Jurkat, Clone E6-1 (cell line): ENCODE measurements at regions not wholly inside any gene's neighbourhood (a gene's known extent, or its start where the extent isn't known, plus 50 kb on each side); places are given as distances from the start of the nearest gene placed in this dataset.

Source experiments
- DNase-seq: peaks from one replicate; pipeline ENCODE4 v3.0.0-alpha.2; 2011; ENCODE audit warnings: low read depth, low spot score
- H3K4me3 ChIP-seq: 2 replicates; pipeline ENCODE4 v1.5.1; 2011; ENCODE audit warnings: mild to moderate bottlenecking, low read length, control low read depth, moderate library complexity

GRCh38 chr2:74036010-74036409 is 51.3 kb downstream of the TET3 start:
- no peak for DNase-seq
- peak overlapping the region; percentile 12; the same call in 1 of the 2 replicates for H3K4me3 ChIP-seq

GRCh38 chr2:74036450-74037195 is 51.9 kb downstream of the TET3 start:
- H3K4me3 ChIP-seq: peak overlapping the region; percentile 39
- peak; percentile 97 for DNase-seq

GRCh38 chr2:74037379-74037860 is 52.7 kb downstream of the TET3 start:
- DNase-seq: peak; percentile 73
- H3K4me3 ChIP-seq: peak overlapping the region; percentile 39

- no peak overlapping the region for H3K4me3 ChIP-seq
- no peak for DNase-seq
Measured at GRCh38 chr2:74039611-74040010, 54.9 kb downstream of the TET3 start.

GRCh38 chr2:74041182-74041581 is 56.5 kb downstream of the TET3 start:
- DNase-seq: no peak
- no peak overlapping the region for H3K4me3 ChIP-seq

GRCh38 chr2:74041726-74042125 is 57.0 kb downstream of the TET3 start:
- DNase-seq: no peak
- H3K4me3 ChIP-seq: no peak overlapping the region

- no peak overlapping the region for H3K4me3 ChIP-seq
Measured at GRCh38 chr2:74042606-74043005, 57.9 kb downstream of the TET3 start.

GRCh38 chr2:74043345-74044329 is 58.9 kb downstream of the TET3 start:
- DNase-seq: no peak

More at GRCh38 chr2:74042606-74043005, 57.9 kb downstream of the TET3 start:
- no peak for DNase-seq

GRCh38 chr2:74044999-74045398 is 60.3 kb downstream of the TET3 start:
- DNase-seq: no peak
- H3K4me3 ChIP-seq: no peak overlapping the region

More at GRCh38 chr2:74043345-74044329, 58.9 kb downstream of the TET3 start:
- no peak overlapping the region for H3K4me3 ChIP-seq

- DNase-seq: no peak
- no peak overlapping the region for H3K4me3 ChIP-seq
Measured at GRCh38 chr2:74045454-74045853, 60.7 kb downstream of the TET3 start.

- no peak for DNase-seq
Measured at GRCh38 chr2:74046441-74046840, 61.7 kb downstream of the TET3 start.

GRCh38 chr2:74047152-74047551 is 62.4 kb downstream of the TET3 start:
- no peak overlapping the region for H3K4me3 ChIP-seq
- no peak for DNase-seq

More at GRCh38 chr2:74046441-74046840, 61.7 kb downstream of the TET3 start:
- no peak overlapping the region for H3K4me3 ChIP-seq

- DNase-seq: no peak
- H3K4me3 ChIP-seq: no peak overlapping the region
Measured at GRCh38 chr2:74048147-74048546, 63.4 kb downstream of the TET3 start.

- H3K4me3 ChIP-seq: no peak overlapping the region
Measured at GRCh38 chr2:74048843-74049519, 64.3 kb downstream of the TET3 start.

GRCh38 chr2:74050151-74050550 is 65.4 kb downstream of the TET3 start:
- H3K4me3 ChIP-seq: no peak overlapping the region
- DNase-seq: no peak

More at GRCh38 chr2:74048843-74049519, 64.3 kb downstream of the TET3 start:
- no peak for DNase-seq

GRCh38 chr2:74051504-74051903 is 66.8 kb downstream of the TET3 start:
- no peak overlapping the region for H3K4me3 ChIP-seq
- peak; percentile 64 for DNase-seq

- DNase-seq: peak; percentile 84
- no peak overlapping the region; the same call in 1 of the 2 replicates for H3K4me3 ChIP-seq
Measured at GRCh38 chr2:74052732-74053710, 68.3 kb downstream of the TET3 start.
